HL-60 (cell line): ENCODE measurements at regions not wholly inside any gene's neighbourhood (a gene's known extent, or its start where the extent isn't known, plus 50 kb on each side); places are given as distances from the start of the nearest gene placed in this dataset.

Source experiments
- DNase-seq, 2 experiments: peaks; one replicate each; pipeline ENCODE4 v3.0.0-alpha.2; 2010 to 2020; ENCODE audit warnings: low read depth in 1 of 2, low spot score in 1 of 2
- H3K27ac ChIP-seq: fragments of 250-450 bp; sonication (Bioruptor Pico); replicated peaks from 2 replicates; pipeline ENCODE4 v1.5.1; 2020; ENCODE audit warnings: mild to moderate bottlenecking, moderate library complexity
- H3K27me3 ChIP-seq: fragments of 250-450 bp; sonication (Bioruptor Pico); 2 replicates; pipeline ENCODE4 v1.5.1; 2021; ENCODE audit warnings: mild to moderate bottlenecking, moderate library complexity; ENCODE audit not compliant: insufficient read depth, poor library complexity, severe bottlenecking
- H3K4me3 ChIP-seq: replicated peaks from 2 replicates; pipeline ENCODE4 v1.5.1; 2011; ENCODE audit warnings: mild to moderate bottlenecking, control low read depth, low read length; ENCODE audit not compliant: insufficient read depth
- GABPA ChIP-seq: IDR thresholded peaks from 2 replicates; pipeline ENCODE4 v1.6.1; 2012; ENCODE audit warnings: low read depth
- POLR2AphosphoS5 ChIP-seq: IDR thresholded peaks from 2 replicates; pipeline ENCODE4 v1.6.1; 2012; ENCODE audit warnings: low read depth
- SPI1 ChIP-seq: IDR thresholded peaks from 2 replicates; pipeline ENCODE4 v1.6.1; 2012; ENCODE audit warnings: low read depth, mild to moderate bottlenecking, borderline replicate concordance
- TF ChIP-seq, protein P1 (sequence below): IDR thresholded peaks from 2 replicates; pipeline ENCODE4 v1.6.1; 2012; ENCODE audit warnings: low read depth; ENCODE audit not compliant: insufficient replicate concordance
- TF ChIP-seq, protein P2 (sequence below): IDR thresholded peaks from one replicate; pipeline ENCODE4 v1.5.1; 2011; ENCODE audit warnings: low read length, control low read depth, inconsistent platforms; ENCODE audit not compliant: insufficient read depth

DNA sequence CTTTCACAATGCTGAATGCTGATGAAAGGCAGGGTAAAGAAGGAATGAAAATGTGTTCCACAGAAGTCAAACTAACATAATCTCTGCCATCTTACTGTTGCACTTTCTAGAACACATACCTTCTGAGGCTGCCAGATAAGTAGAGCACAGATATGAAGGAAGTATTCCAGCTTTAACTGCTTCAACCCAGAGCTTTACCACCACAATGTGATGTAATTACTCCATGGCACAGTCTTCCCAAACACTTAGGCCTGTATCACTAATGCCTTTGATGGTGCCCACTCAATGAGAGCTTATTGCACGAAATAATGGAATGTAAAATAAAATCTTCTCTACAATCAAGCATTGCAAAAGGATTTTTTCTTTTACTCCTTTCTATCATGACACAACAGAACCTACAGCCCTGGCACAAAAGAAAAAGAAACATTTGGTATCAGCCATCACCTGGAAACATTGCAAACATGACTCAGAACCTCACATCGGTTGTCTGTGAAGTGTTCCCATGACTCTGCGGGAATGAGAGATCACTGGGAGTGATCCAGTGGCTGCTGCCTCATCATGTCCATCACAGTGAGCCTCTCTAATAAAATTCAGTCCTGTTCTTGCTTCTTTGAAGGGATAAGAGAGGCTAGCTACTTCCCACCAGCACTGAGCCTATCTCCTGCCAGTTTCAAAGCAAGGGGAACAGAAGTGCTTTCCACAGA lies 385.8 kb downstream of the EFNA5 start:
- DNase-seq = no peak
- TF ChIP-seq GABPA (no peak), SPI1 (no peak), POLR2AphosphoS5 (no peak)
- TF ChIP-seq, protein P1, sequence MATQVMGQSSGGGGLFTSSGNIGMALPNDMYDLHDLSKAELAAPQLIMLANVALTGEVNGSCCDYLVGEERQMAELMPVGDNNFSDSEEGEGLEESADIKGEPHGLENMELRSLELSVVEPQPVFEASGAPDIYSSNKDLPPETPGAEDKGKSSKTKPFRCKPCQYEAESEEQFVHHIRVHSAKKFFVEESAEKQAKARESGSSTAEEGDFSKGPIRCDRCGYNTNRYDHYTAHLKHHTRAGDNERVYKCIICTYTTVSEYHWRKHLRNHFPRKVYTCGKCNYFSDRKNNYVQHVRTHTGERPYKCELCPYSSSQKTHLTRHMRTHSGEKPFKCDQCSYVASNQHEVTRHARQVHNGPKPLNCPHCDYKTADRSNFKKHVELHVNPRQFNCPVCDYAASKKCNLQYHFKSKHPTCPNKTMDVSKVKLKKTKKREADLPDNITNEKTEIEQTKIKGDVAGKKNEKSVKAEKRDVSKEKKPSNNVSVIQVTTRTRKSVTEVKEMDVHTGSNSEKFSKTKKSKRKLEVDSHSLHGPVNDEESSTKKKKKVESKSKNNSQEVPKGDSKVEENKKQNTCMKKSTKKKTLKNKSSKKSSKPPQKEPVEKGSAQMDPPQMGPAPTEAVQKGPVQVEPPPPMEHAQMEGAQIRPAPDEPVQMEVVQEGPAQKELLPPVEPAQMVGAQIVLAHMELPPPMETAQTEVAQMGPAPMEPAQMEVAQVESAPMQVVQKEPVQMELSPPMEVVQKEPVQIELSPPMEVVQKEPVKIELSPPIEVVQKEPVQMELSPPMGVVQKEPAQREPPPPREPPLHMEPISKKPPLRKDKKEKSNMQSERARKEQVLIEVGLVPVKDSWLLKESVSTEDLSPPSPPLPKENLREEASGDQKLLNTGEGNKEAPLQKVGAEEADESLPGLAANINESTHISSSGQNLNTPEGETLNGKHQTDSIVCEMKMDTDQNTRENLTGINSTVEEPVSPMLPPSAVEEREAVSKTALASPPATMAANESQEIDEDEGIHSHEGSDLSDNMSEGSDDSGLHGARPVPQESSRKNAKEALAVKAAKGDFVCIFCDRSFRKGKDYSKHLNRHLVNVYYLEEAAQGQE = no peak
- TF ChIP-seq, protein P2, sequence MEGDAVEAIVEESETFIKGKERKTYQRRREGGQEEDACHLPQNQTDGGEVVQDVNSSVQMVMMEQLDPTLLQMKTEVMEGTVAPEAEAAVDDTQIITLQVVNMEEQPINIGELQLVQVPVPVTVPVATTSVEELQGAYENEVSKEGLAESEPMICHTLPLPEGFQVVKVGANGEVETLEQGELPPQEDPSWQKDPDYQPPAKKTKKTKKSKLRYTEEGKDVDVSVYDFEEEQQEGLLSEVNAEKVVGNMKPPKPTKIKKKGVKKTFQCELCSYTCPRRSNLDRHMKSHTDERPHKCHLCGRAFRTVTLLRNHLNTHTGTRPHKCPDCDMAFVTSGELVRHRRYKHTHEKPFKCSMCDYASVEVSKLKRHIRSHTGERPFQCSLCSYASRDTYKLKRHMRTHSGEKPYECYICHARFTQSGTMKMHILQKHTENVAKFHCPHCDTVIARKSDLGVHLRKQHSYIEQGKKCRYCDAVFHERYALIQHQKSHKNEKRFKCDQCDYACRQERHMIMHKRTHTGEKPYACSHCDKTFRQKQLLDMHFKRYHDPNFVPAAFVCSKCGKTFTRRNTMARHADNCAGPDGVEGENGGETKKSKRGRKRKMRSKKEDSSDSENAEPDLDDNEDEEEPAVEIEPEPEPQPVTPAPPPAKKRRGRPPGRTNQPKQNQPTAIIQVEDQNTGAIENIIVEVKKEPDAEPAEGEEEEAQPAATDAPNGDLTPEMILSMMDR = no peak
- H3K27me3 ChIP-seq = no peaks in the 10 kb centered on the region
- no peak overlapping the region for H3K27ac ChIP-seq
- no peak overlapping the region for H3K4me3 ChIP-seq

GRCh38 chr5:107282061-107282460 lies 388.7 kb downstream of the EFNA5 start:
- Histone ChIP-seq H3K27me3 (no peaks in the 10 kb centered on the region), H3K27ac (no peak overlapping the region), H3K4me3 (no peak overlapping the region)
- no peak for DNase-seq
- TF ChIP-seq SPI1 (no peak), POLR2AphosphoS5 (no peak), GABPA (no peak)
- TF ChIP-seq, protein P1 = no peak
- TF ChIP-seq, protein P2 = no peak

DNA sequence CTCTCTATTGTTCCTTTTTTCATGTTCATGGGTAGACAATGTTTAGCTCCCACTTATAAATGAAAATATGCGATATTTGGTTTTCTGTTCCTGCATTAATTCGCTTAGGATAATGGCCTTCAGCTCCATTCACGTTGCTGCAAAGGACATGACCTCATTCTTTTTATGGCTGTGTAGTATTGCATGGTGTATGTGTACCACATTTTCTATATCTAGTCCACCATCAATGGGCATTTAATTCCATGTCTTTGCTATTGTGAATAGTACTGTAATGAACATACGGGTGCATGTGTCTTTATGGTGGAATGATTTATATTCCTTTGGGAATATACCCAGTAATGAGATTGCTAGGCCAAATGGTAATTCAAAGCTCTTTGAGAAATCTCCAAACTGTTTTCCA lies 392.0 kb downstream of the EFNA5 start:
- Histone ChIP-seq H3K27me3 (no peaks in the 10 kb centered on the region), H3K4me3 (no peak overlapping the region)
- DNase-seq = no peak

More for the DNA sequence above, 392.0 kb downstream of the EFNA5 start:
- no peak for TF ChIP-seq POLR2AphosphoS5
- TF ChIP-seq SPI1 = no peak
- TF ChIP-seq GABPA = no peak
- TF ChIP-seq, protein P2 = no peak
- TF ChIP-seq, protein P1 = no peak
- H3K27ac ChIP-seq = no peak overlapping the region
